ENCODE measurements at regions not wholly inside any gene's neighbourhood (a gene's known extent, or its start where the extent isn't known, plus 50 kb on each side); places are given as distances from the start of the nearest gene placed in this dataset.
"Not testable (repeated sequence)": the region's sequence is repeated elsewhere in the genome, so short reads cannot be mapped to it uniquely, and the experiment has no call there.

- no peak for DNase-seq
These were observed 446.1 kb upstream of the TMEM132C start for GRCh38 chr12:127820846-127821245.

- DNase-seq: no peak
These were observed 444.1 kb upstream of the TMEM132C start for GRCh38 chr12:127822809-127823411.

GRCh38 chr12:127823801-127824200 lies 443.2 kb upstream of the TMEM132C start:
- no peak for DNase-seq

GRCh38 chr12:127829281-127830064 lies 437.5 kb upstream of the TMEM132C start:
- no peak for DNase-seq

- DNase-seq: no peak
These were observed 436.9 kb upstream of the TMEM132C start for GRCh38 chr12:127830065-127830460.

- DNase-seq: no peak
These were observed 436.2 kb upstream of the TMEM132C start for GRCh38 chr12:127830730-127831129.

GRCh38 chr12:127832172-127832571 lies 434.8 kb upstream of the TMEM132C start:
- DNase-seq: no peak

GRCh38 chr12:127836802-127837201 lies 430.2 kb upstream of the TMEM132C start:
- DNase-seq: not testable (repeated sequence)

GRCh38 chr12:127857661-127858060 lies 409.3 kb upstream of the TMEM132C start:
- no peak for DNase-seq

GRCh38 chr12:127860536-127860935 lies 406.4 kb upstream of the TMEM132C start:
- DNase-seq: no peak

GRCh38 chr12:127861406-127861805 lies 405.6 kb upstream of the TMEM132C start:
- DNase-seq: no peak

- DNase-seq: no peak
These were observed 393.7 kb upstream of the TMEM132C start for GRCh38 chr12:127873306-127873705.

- DNase-seq: no peak
These were observed 385.4 kb upstream of the TMEM132C start for GRCh38 chr12:127881371-127882140.

- DNase-seq: no peak
These were observed 384.0 kb upstream of the TMEM132C start for GRCh38 chr12:127883013-127883412.

GRCh38 chr12:127885954-127886750 lies 380.8 kb upstream of the TMEM132C start:
- DNase-seq: no peak

- DNase-seq: no peak
These were observed 380.1 kb upstream of the TMEM132C start for GRCh38 chr12:127886827-127887226.

GRCh38 chr12:127888943-127889719 lies 377.8 kb upstream of the TMEM132C start:
- DNase-seq: no peak

GRCh38 chr12:127893895-127894609 lies 372.9 kb upstream of the TMEM132C start:
- DNase-seq: no peak

- DNase-seq: no peak
These were observed 370.3 kb upstream of the TMEM132C start for GRCh38 chr12:127896661-127897060.

- DNase-seq: no peak
These were observed 368.4 kb upstream of the TMEM132C start for GRCh38 chr12:127898616-127899015.

- no peak for DNase-seq
These were observed 367.0 kb upstream of the TMEM132C start for GRCh38 chr12:127899971-127900370.
